ENCODE measurements at regions not wholly inside any gene's neighbourhood (a gene's known extent, or its start where the extent isn't known, plus 50 kb on each side); places are given as distances from the start of the nearest gene placed in this dataset.

- no peaks in the 10 kb centered on the region for H3K4me1 Mint-ChIP-seq (ENCODE audit: low read depth, unreplicated experiment)
- no TSS peak for BruUV-seq (replicated peaks)
- H3K4me3 Mint-ChIP-seq (ENCODE audit: low read depth, unreplicated experiment): no peak overlapping the region
- no peak for DNase-seq
- CTCF ChIA-PET: no interaction called here
- no peak for TF ChIP-seq CTCF (IDR thresholded peaks at IDR 0.05; ENCODE audit: unreplicated experiment)
- H3K9me3 Mint-ChIP-seq (ENCODE audit: low read depth, unreplicated experiment): peaks cover 9% of the 10 kb centered on the region
- H3K27ac Mint-ChIP-seq (ENCODE audit: unreplicated experiment): no peak overlapping the region
- intact Hi-C loops (cut with micrococcal nuclease; ENCODE audit: unreplicated experiment): no loop called here
- no peaks in the 10 kb centered on the region for H3K36me3 Mint-ChIP-seq (ENCODE audit: insufficient read depth, unreplicated experiment)
- no peaks in the 10 kb centered on the region for H3K27me3 Mint-ChIP-seq (ENCODE audit: unreplicated experiment)
Observed at GRCh38 chr2:34112161-34112560, 513.1 kb upstream of the FAM98A start.

GRCh38 chr2:34110392-34110791 is 511.3 kb upstream of the FAM98A start:
- Mint-ChIP-seq H3K4me1 (ENCODE audit: low read depth, unreplicated experiment) (no peaks in the 10 kb centered on the region), H3K27me3 (ENCODE audit: unreplicated experiment) (no peaks in the 10 kb centered on the region), H3K4me3 (ENCODE audit: low read depth, unreplicated experiment) (no peak overlapping the region), H3K36me3 (ENCODE audit: insufficient read depth, unreplicated experiment) (no peaks in the 10 kb centered on the region), H3K27ac (ENCODE audit: unreplicated experiment) (no peak overlapping the region), H3K9me3 (ENCODE audit: low read depth, unreplicated experiment) (peaks cover 8% of the 10 kb centered on the region)
- CTCF ChIA-PET: no interaction called here
- DNase-seq: no peak
- no peak for TF ChIP-seq CTCF (IDR thresholded peaks at IDR 0.05; ENCODE audit: unreplicated experiment)
- no TSS peak for BruUV-seq (replicated peaks)
- intact Hi-C loops (cut with micrococcal nuclease; ENCODE audit: unreplicated experiment): no loop called here

GRCh38 chr2:34107811-34108210 is 508.7 kb upstream of the FAM98A start:
- DNase-seq: no peak
- Mint-ChIP-seq H3K36me3 (ENCODE audit: insufficient read depth, unreplicated experiment) (no peaks in the 10 kb centered on the region), H3K27me3 (ENCODE audit: unreplicated experiment) (no peaks in the 10 kb centered on the region), H3K27ac (ENCODE audit: unreplicated experiment) (no peak overlapping the region), H3K9me3 (ENCODE audit: low read depth, unreplicated experiment) (peaks cover 8% of the 10 kb centered on the region), H3K4me1 (ENCODE audit: low read depth, unreplicated experiment) (peaks cover 9% of the 10 kb centered on the region), H3K4me3 (ENCODE audit: low read depth, unreplicated experiment) (no peak overlapping the region)
- BruUV-seq (replicated peaks): no TSS peak
- TF ChIP-seq CTCF (IDR thresholded peaks at IDR 0.05; ENCODE audit: unreplicated experiment): no peak
- intact Hi-C loops (cut with micrococcal nuclease; ENCODE audit: unreplicated experiment): no loop called here
- CTCF ChIA-PET: no interaction called here

GRCh38 chr2:34105006-34105767 is 506.1 kb upstream of the FAM98A start:
- no peak for TF ChIP-seq CTCF (IDR thresholded peaks at IDR 0.05; ENCODE audit: unreplicated experiment)

More at GRCh38 chr2:34105006-34105767, 506.1 kb upstream of the FAM98A start:
- CTCF ChIA-PET: no interaction called here
- peak overlapping the region; percentile 89 for H3K27ac Mint-ChIP-seq (ENCODE audit: unreplicated experiment)
- H3K4me3 Mint-ChIP-seq (ENCODE audit: low read depth, unreplicated experiment): no peak overlapping the region
- H3K9me3 Mint-ChIP-seq (ENCODE audit: low read depth, unreplicated experiment): peaks cover 7% of the 10 kb centered on the region
- BruUV-seq (replicated peaks): no TSS peak
- intact Hi-C loops (cut with micrococcal nuclease; ENCODE audit: unreplicated experiment): no loop called here
- H3K27me3 Mint-ChIP-seq (ENCODE audit: unreplicated experiment): no peaks in the 10 kb centered on the region
- DNase-seq: no peak
- H3K36me3 Mint-ChIP-seq (ENCODE audit: insufficient read depth, unreplicated experiment): no peaks in the 10 kb centered on the region
- peaks cover 9% of the 10 kb centered on the region for H3K4me1 Mint-ChIP-seq (ENCODE audit: low read depth, unreplicated experiment)
